OCI-LY3 (cell line): ENCODE measurements at regions not wholly inside any gene's neighbourhood (a gene's known extent, or its start where the extent isn't known, plus 50 kb on each side); places are given as distances from the start of the nearest gene placed in this dataset.

Source experiments
- H2AFZ ChIP-seq: fragments of 200-600, 300-600 bp; shearing (Covaris generic); 2 replicates; pipeline ENCODE4 v1.6.0; 2014; ENCODE audit warnings: antibody characterized with exemption, low read depth, low read length
- H3K27ac ChIP-seq: fragments of 200-600, 300-600 bp; sonication (generic); 2 replicates; pipeline ENCODE4 v1.5.1; 2014; ENCODE audit warnings: mild to moderate bottlenecking, low read length, moderate library complexity, mixed read lengths
- H3K27me3 ChIP-seq: fragments of 200-600, 300-600 bp; sonication (generic); 2 replicates; pipeline ENCODE4 v1.6.1; 2014; ENCODE audit warnings: low read depth, low read length, mixed read lengths
- H3K36me3 ChIP-seq: fragments of 200-600, 300-600 bp; sonication (generic); replicated peaks from 2 replicates; pipeline ENCODE3; 2014; ENCODE audit warnings: low read depth, low read length, mixed read lengths
- H3K4me1 ChIP-seq: fragments of 300-600, 200-600 bp; sonication (generic); 2 replicates; pipeline ENCODE4 v1.6.1; 2014; ENCODE audit warnings: low read length, mixed read lengths
- H3K4me2 ChIP-seq: fragments of 200-600, 300-600 bp; sonication (generic); 2 replicates; pipeline ENCODE4 v1.6.1; 2014; ENCODE audit warnings: low read length, mixed read lengths
- H3K4me3 ChIP-seq: fragments of 300-600, 200-600 bp; sonication (generic); 2 replicates; pipeline ENCODE4 v1.5.1; 2014; ENCODE audit warnings: antibody characterized with exemption, mild to moderate bottlenecking, low read length, moderate library complexity
- H3K79me2 ChIP-seq: fragments of 300-600, 200-600 bp; shearing (Covaris generic); 2 replicates; pipeline ENCODE4 v1.6.1; 2014; ENCODE audit warnings: mild to moderate bottlenecking, low read length, mixed read lengths
- H3K9ac ChIP-seq: fragments of 300-600, 200-600 bp; shearing (Covaris generic); 2 replicates; pipeline ENCODE4 v1.6.0; 2014; ENCODE audit warnings: mild to moderate bottlenecking, low read length, moderate library complexity
- H3K9me3 ChIP-seq: fragments of 200-600, 300-600 bp; shearing (Covaris generic); 2 replicates; pipeline ENCODE4 v1.6.1; 2014; ENCODE audit warnings: low read length, mixed read lengths; ENCODE audit not compliant: insufficient read depth
- H4K20me1 ChIP-seq: fragments of 200-600, 300-600 bp; sonication (generic); 2 replicates; pipeline ENCODE4 v1.6.1; 2016; ENCODE audit warnings: low read length, mixed read lengths; ENCODE audit not compliant: insufficient read depth
- EZH2phosphoT487 ChIP-seq: fragments of 200-600 bp; shearing (Covaris generic); IDR thresholded peaks from 2 replicates; pipeline ENCODE4 v1.6.1; 2018; ENCODE audit warnings: antibody characterized with exemption, mixed run types, low read depth
- TF ChIP-seq, protein P1 (sequence below): fragments of 200-600, 300-600 bp; sonication (generic); IDR thresholded peaks from 2 replicates; pipeline ENCODE4 v1.5.1; 2014; ENCODE audit warnings: antibody characterized with exemption, low read length, low read depth

DNA sequence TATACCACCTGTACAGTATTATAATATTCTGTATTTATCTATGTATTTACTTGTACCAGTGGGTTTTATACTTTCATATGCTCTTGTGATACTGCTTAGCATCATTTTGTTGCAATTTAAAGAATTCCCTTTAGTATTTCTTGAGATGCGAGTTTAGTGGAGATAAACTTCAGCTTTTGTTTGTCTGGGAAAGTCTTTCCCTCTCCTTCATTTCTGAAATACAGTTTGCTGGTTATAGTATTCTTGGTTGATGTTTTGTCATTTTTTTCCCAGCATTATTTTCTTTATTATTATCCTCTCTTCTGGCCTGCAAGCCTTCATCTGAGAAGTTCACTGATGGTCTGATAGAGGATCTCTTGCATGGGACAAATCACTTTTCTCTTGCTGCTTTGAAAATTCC lies 136.6 kb upstream of the MCHR2 start:
- H4K20me1 ChIP-seq: no peaks in the 10 kb centered on the region
- TF ChIP-seq EZH2phosphoT487: no peak
- TF ChIP-seq, protein P1, sequence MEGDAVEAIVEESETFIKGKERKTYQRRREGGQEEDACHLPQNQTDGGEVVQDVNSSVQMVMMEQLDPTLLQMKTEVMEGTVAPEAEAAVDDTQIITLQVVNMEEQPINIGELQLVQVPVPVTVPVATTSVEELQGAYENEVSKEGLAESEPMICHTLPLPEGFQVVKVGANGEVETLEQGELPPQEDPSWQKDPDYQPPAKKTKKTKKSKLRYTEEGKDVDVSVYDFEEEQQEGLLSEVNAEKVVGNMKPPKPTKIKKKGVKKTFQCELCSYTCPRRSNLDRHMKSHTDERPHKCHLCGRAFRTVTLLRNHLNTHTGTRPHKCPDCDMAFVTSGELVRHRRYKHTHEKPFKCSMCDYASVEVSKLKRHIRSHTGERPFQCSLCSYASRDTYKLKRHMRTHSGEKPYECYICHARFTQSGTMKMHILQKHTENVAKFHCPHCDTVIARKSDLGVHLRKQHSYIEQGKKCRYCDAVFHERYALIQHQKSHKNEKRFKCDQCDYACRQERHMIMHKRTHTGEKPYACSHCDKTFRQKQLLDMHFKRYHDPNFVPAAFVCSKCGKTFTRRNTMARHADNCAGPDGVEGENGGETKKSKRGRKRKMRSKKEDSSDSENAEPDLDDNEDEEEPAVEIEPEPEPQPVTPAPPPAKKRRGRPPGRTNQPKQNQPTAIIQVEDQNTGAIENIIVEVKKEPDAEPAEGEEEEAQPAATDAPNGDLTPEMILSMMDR: no peak
- no peak overlapping the region for H3K4me3 ChIP-seq
- no peak overlapping the region for H3K9ac ChIP-seq
- no peaks in the 10 kb centered on the region for H3K27me3 ChIP-seq
- no peak overlapping the region for H3K4me2 ChIP-seq
- H3K27ac ChIP-seq: no peak overlapping the region
- H3K4me1 ChIP-seq: peaks cover 17% of the 10 kb centered on the region
- H3K9me3 ChIP-seq: no peaks in the 10 kb centered on the region
- H3K36me3 ChIP-seq: no peaks in the 10 kb centered on the region
- no peak overlapping the region for H2AFZ ChIP-seq
- H3K79me2 ChIP-seq: no peaks in the 10 kb centered on the region

DNA sequence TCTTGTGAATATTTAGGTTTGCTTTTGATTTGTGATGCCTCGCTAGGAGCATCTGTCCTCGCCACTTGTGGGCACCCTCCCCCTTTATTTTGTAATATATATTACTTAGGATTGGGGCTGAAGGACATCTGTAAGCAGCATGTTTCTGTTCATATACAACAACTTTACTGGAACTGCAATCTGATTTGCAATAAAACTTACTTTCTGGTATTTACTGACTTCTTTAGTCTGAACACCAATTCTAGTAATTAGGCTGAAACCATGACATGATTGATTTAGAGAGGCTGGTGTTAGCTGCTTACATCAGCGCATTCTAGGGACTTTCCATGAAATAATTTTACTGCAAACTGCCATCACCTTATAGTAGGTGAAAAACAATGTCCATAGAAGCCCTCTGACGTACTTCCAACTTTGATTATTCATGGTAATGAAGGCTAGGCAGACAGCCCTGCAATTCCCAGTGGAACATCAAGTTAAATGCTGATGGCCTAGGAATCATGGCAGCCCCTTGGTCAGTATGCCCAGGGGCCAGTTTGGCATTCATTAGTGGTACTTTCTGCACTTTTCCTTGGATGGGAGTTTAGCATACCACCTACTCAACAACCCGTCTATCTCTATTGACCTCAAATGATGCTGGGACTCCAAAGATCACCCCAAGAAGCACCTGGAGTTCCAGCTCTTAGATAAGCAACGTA lies 132.9 kb upstream of the MCHR2 start:
- TF ChIP-seq, protein P1: peak; percentile 44
- no peak for TF ChIP-seq EZH2phosphoT487
- no peaks in the 10 kb centered on the region for H3K36me3 ChIP-seq
- H3K9ac ChIP-seq: peak overlapping the region; percentile 22; the same call in 1 of the 2 replicates
- H3K4me1 ChIP-seq: peaks cover 17% of the 10 kb centered on the region
- H2AFZ ChIP-seq: peak overlapping the region; percentile 16
- H3K4me2 ChIP-seq: peak overlapping the region; percentile 78
- no peaks in the 10 kb centered on the region for H3K9me3 ChIP-seq
- peak overlapping the region; percentile 62 for H3K4me3 ChIP-seq
- no peaks in the 10 kb centered on the region for H3K27me3 ChIP-seq
- no peaks in the 10 kb centered on the region for H4K20me1 ChIP-seq
- peak overlapping the region; percentile 59 for H3K27ac ChIP-seq
- H3K79me2 ChIP-seq: no peaks in the 10 kb centered on the region

DNA sequence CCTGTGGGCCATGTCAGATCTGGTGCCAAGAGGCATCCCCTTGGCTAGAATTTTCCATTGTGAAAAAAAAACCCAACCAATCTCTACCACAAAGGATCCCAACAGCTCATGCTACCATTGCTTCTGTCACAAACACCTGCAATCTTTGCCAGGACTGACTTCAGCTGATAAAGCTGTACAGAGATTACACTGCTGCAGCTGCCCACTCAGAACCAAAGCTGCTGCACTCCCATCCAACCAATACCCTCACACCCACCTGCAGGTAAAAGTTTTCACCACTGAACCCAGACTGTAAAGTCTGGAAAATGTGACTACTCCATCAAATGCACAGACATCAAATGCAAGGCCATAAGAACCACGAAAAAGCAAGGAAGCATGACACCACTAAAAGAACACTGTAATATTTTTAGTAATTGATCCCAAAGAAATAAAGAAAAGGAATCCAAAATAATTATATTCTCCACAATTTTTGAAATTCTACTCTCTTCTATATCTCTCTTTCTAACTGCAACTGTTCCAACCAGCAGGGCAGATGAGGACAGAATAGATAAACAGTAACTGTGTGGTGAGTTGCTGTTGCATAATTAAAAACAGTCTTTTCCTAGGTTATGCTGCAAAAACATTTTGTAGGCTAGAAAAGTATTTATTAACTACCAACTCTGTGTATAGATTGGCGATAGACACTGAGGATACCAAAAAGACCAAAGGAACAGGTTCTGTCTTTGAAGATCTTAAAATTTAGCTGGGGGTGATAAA lies 128.0 kb upstream of the MCHR2 start:
- no peaks in the 10 kb centered on the region for H3K9me3 ChIP-seq
- H2AFZ ChIP-seq: no peak overlapping the region
- H3K27ac ChIP-seq: no peak overlapping the region
- H3K4me3 ChIP-seq: no peak overlapping the region
- H3K36me3 ChIP-seq: no peaks in the 10 kb centered on the region
- H3K9ac ChIP-seq: no peak overlapping the region
- no peak overlapping the region for H3K4me2 ChIP-seq
- no peak for TF ChIP-seq EZH2phosphoT487
- TF ChIP-seq, protein P1: no peak
- no peaks in the 10 kb centered on the region for H4K20me1 ChIP-seq
- H3K79me2 ChIP-seq: no peaks in the 10 kb centered on the region
- H3K4me1 ChIP-seq: peaks cover 20% of the 10 kb centered on the region
- H3K27me3 ChIP-seq: no peaks in the 10 kb centered on the region

DNA sequence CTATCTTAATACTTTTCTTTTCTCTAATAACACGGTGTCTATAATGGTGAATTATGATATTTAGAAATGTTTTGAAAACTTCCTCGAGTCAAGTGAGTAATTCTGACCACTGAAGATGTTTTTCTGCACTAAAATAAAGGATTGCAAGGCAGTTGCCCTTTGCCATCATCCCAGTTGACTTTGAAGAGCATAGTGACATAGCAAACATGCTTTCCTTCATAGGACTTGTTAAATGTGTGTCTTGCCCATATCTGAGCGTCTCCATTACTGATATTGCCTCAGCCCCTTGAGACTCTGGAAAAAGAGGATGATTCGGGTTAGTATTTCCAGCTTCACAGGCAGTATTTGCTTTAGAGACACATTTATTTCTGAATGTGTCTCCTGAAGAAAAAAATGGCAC lies 125.2 kb upstream of the MCHR2 start:
- H3K4me3 ChIP-seq: no peak overlapping the region
- no peak overlapping the region for H3K4me2 ChIP-seq
- H3K9me3 ChIP-seq: no peaks in the 10 kb centered on the region
- H3K9ac ChIP-seq: no peak overlapping the region
- H3K4me1 ChIP-seq: peaks cover 22% of the 10 kb centered on the region
- H3K27ac ChIP-seq: no peak overlapping the region
- no peak for TF ChIP-seq EZH2phosphoT487
- TF ChIP-seq, protein P1: no peak
- no peaks in the 10 kb centered on the region for H3K27me3 ChIP-seq
- no peaks in the 10 kb centered on the region for H4K20me1 ChIP-seq
- H3K79me2 ChIP-seq: no peaks in the 10 kb centered on the region
- no peaks in the 10 kb centered on the region for H3K36me3 ChIP-seq
- H2AFZ ChIP-seq: no peak overlapping the region
